ENCODE measurements at regions not wholly inside any gene's neighbourhood (a gene's known extent, or its start where the extent isn't known, plus 50 kb on each side); places are given as distances from the start of the nearest gene placed in this dataset.

GRCh38 chr20:52840041-52840440 lies 132.1 kb upstream of the TSHZ2 start:
- TF ChIP-seq CTCF (IDR thresholded peaks at IDR 0.05) (no peak), POLR2AphosphoS5 (IDR thresholded peaks at IDR 0.05; ENCODE audit: low read depth, low read length) (no peak), SIN3A (IDR thresholded peaks at IDR 0.05; ENCODE audit: borderline replicate concordance, insufficient read depth, low read depth, low read length) (no peak), REST (IDR thresholded peaks at IDR 0.05; ENCODE audit: insufficient read depth in 1 of 2, low read depth in 2 of 2, low read length in 1 of 2) (no peak)
